MCF 10A (cell line): ENCODE measurements at regions not wholly inside any gene's neighbourhood (a gene's known extent, or its start where the extent isn't known, plus 50 kb on each side); places are given as distances from the start of the nearest gene placed in this dataset.

Experiments used
- BruUV-seq: library from RNA; stranded (reverse); fragments of 400-500 nt; replicated peaks from 2 replicates; lab custom pipeline; 2021; lab: Mats Ljungman, UMichigan
- CTCF ChIA-PET: fragments of 300-600 bp; sonication (Branson Sonifier 250); formaldehyde crosslinking; extraction: SDS; loops from one replicate; lab custom pipeline; 2021; ENCODE audit warnings: antibody characterized with exemption, inconsistent platforms; lab: Yijun Ruan, JAX
- POLR2A ChIA-PET: fragments of 300-600, 350-650 bp; sonication (Branson Sonifier 250); formaldehyde crosslinking; extraction: SDS; loops from one replicate; lab custom pipeline; 2020; ENCODE audit warnings: antibody characterized with exemption, inconsistent platforms; lab: Yijun Ruan, JAX
- DNase-seq: peaks from one replicate; pipeline ENCODE4 v3.0.0-alpha.2; 2018; ENCODE audit not compliant: unreplicated experiment
- H3K27ac Mint-ChIP-seq: one replicate; pipeline ENCODE4 v1.8.0; 2022; ENCODE audit warnings: mild to moderate bottlenecking, low read depth, mixed read lengths; ENCODE audit not compliant: unreplicated experiment
- H3K27me3 Mint-ChIP-seq: one replicate; pipeline ENCODE4 v1.8.0; 2022; ENCODE audit warnings: mixed read lengths; ENCODE audit not compliant: insufficient read depth, unreplicated experiment
- H3K36me3 Mint-ChIP-seq: one replicate; pipeline ENCODE4 v1.8.0; 2022; ENCODE audit warnings: mild to moderate bottlenecking, moderate library complexity, mixed read lengths; ENCODE audit not compliant: insufficient read depth, unreplicated experiment
- H3K4me1 Mint-ChIP-seq: one replicate; pipeline ENCODE4 v1.8.0; 2022; ENCODE audit warnings: mixed read lengths; ENCODE audit not compliant: insufficient read depth, unreplicated experiment
- H3K4me3 Mint-ChIP-seq: one replicate; pipeline ENCODE4 v1.8.0; 2022; ENCODE audit warnings: mild to moderate bottlenecking, moderate library complexity, mixed read lengths; ENCODE audit not compliant: unreplicated experiment
- H3K9me3 Mint-ChIP-seq: one replicate; pipeline ENCODE4 v1.8.0; 2022; ENCODE audit warnings: mixed read lengths; ENCODE audit not compliant: unreplicated experiment
- intact Hi-C: fragments of 100-400 bp; cut with micrococcal nuclease; formaldehyde crosslinking; loops from 2 replicates; pipeline ENCODE4 v1.14.1; 2022
- TF ChIP-seq, protein P1 (sequence below): fragments of 200-600 bp; IDR thresholded peaks from one replicate; pipeline ENCODE4 v1.8.0; 2022; ENCODE audit warnings: antibody characterized with exemption, mild to moderate bottlenecking; ENCODE audit not compliant: unreplicated experiment

DNA sequence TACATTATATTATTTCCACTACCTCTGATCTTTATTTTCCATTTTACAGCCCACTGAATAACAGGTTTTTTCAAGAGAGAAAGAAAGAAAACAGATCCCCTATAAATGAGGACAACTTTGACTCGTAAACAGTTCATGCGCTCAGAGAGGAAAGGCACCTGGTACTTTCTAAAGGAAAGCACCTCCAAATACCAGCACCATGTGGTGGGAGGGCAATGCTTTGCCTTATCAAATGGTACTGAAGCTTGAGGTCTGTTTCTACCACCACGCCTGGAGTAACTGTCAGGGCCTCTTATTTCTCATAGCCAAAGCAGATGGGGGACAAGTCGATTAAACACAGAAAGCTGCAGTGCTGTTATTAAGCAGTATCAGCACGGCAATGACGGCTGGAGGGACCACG, 510.3 kb upstream of the ZFHX3 start:
- Mint-ChIP-seq H3K27me3 (peaks cover 60% of the 10 kb centered on the region), H3K27ac (no peak overlapping the region), H3K4me3 (no peak overlapping the region), H3K36me3 (no peaks in the 10 kb centered on the region), H3K9me3 (no peaks in the 10 kb centered on the region), H3K4me1 (no peaks in the 10 kb centered on the region)
- no TSS peak for BruUV-seq
- ChIA-PET POLR2A (no interaction called here), CTCF (interaction anchor here (0.9 kb wide), 1 partner anchor 8 kb away, joined by 3 read pairs; no protein-coding TSS in a partner anchor)
- no peak for DNase-seq
- TF ChIP-seq, protein P1, sequence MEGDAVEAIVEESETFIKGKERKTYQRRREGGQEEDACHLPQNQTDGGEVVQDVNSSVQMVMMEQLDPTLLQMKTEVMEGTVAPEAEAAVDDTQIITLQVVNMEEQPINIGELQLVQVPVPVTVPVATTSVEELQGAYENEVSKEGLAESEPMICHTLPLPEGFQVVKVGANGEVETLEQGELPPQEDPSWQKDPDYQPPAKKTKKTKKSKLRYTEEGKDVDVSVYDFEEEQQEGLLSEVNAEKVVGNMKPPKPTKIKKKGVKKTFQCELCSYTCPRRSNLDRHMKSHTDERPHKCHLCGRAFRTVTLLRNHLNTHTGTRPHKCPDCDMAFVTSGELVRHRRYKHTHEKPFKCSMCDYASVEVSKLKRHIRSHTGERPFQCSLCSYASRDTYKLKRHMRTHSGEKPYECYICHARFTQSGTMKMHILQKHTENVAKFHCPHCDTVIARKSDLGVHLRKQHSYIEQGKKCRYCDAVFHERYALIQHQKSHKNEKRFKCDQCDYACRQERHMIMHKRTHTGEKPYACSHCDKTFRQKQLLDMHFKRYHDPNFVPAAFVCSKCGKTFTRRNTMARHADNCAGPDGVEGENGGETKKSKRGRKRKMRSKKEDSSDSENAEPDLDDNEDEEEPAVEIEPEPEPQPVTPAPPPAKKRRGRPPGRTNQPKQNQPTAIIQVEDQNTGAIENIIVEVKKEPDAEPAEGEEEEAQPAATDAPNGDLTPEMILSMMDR = no peak
- intact Hi-C loops = no loop called here

DNA sequence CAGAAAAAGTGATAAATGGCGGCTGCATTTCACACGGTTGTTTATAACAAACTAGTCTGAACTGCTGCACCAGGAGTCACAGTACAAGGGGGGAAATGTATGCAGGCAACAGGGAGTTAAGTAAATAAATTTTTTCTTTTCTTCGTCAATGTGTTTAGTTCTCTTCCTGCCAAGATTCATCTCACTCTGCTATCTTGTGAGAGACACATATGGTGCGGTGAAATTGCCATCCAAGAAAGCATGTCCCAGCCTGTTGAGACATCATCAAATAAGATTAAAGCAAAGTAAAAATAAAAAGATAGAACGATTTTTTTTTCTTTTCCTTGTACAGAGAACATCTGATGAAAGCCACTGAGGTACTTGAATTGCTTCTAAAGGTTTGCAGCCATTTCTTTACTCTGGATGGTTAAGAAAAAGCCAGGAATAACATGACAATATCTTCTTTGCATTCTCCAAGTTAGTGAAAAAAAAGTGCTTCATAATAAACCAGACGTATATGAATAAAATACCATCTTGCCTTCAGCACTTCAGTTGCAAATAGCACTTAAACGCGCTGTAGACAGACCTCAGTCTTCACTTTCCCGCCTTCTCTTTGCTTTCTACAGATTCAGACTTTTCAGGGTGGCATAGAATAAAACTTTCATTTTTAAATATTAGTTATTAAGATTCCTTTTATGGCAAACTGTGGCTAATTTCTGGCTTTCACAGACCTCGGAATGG, 506.2 kb upstream of the ZFHX3 start:
- no peaks in the 10 kb centered on the region for H3K4me1 Mint-ChIP-seq
- H3K27me3 Mint-ChIP-seq = peaks cover 67% of the 10 kb centered on the region
- H3K4me3 Mint-ChIP-seq = no peak overlapping the region
- ChIA-PET CTCF (no interaction called here), POLR2A (no interaction called here)
- H3K27ac Mint-ChIP-seq = no peak overlapping the region
- TF ChIP-seq, protein P1 = no peak
- BruUV-seq = no TSS peak
- intact Hi-C loops = no loop called here
- H3K36me3 Mint-ChIP-seq = no peaks in the 10 kb centered on the region
- no peak for DNase-seq
- no peaks in the 10 kb centered on the region for H3K9me3 Mint-ChIP-seq

DNA sequence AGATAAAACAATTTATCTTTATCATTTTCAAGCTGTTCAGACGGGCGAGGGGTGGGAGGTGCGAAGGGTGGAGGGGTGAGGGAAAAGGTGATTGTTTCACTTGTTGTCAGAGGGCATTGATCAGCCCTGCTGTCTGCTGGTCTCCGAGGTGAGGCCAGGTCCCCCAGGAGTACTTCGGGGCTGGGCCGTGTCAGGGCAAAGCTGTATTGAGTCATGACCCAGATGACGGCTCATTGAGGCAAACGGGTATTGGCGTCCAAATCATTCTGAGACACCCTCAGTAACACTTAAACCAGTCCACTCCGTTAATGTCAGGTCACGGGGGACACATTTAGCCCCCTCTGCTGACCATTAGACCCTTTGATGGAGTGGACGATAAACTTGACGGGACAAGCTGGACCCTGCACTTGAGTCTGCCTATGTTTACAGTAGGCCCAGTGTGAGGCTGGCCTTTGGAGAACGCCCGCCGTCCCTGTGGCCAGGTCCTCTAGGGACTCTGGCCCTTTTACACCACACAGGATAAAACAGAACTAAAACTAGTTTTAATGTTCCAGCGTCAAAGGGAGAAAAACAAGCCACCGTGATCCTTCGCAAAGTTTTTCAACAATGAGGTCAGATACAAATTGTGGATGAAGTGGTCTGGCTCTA, 502.2 kb upstream of the ZFHX3 start:
- Mint-ChIP-seq H3K9me3 (no peaks in the 10 kb centered on the region), H3K27ac (no peak overlapping the region), H3K36me3 (no peaks in the 10 kb centered on the region), H3K4me3 (no peak overlapping the region), H3K27me3 (peaks cover 94% of the 10 kb centered on the region), H3K4me1 (no peaks in the 10 kb centered on the region)
- no TSS peak for BruUV-seq
- CTCF ChIA-PET = interaction anchor here (0.6 kb wide), 1 partner anchor 1264 kb away, joined by 5 read pairs; no protein-coding TSS in a partner anchor
- no peak for DNase-seq
- intact Hi-C loops = no loop called here
- POLR2A ChIA-PET = no interaction called here
- TF ChIP-seq, protein P1 = no peak

DNA sequence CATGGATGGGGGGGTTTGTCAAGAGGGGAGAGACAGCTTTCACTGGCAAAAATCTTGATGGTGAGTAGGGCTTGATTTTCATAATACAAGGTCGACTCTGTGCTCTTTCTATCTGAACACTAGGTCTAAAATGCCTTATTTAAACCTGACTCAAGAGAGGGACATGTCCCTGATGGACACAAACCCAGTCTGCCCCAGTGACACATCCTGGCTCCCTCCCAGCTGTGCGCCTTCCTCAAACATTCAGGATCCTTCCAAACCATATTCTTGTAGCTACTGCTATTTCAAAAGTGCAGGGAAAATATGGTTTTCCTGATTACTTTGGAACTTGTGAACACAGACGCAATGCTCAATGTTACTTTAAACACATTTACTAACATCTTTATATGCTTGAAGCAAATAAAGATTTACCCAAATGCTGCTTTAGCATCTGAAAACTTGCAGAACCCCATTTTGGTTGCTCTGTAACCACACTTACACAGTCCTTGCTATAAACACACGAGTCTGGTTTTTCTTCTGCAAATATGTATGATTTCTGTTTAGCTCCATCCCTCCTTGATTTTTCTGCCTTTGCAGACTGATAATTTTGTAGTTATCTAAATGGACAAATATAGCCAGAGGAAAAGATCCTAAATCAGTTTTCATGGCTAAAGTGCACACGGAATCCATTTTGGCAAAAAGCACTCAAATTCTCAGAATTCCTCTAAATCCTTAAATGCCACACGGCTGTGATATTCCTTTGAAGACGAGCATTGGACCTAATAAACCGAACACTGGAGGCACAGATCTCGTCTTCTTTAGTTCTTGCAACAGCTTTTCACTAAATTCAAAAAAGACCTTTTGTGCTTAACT, 499.9 kb upstream of the ZFHX3 start:
- TF ChIP-seq, protein P1 = no peak
- peaks cover 94% of the 10 kb centered on the region for H3K27me3 Mint-ChIP-seq
- DNase-seq = no peak
- intact Hi-C loops = no loop called here
- no peak overlapping the region for H3K4me3 Mint-ChIP-seq
- BruUV-seq = no TSS peak
- H3K27ac Mint-ChIP-seq = no peak overlapping the region
- POLR2A ChIA-PET = interaction anchor here (0.6 kb wide), 1 partner anchor 337 kb away, joined by 3 read pairs; no protein-coding TSS in a partner anchor
- H3K9me3 Mint-ChIP-seq = no peaks in the 10 kb centered on the region
- no peaks in the 10 kb centered on the region for H3K36me3 Mint-ChIP-seq
- CTCF ChIA-PET = interaction anchor here (0.6 to 0.7 kb wide), 2 partner anchors 428 to 609 kb away, joined by 3 read pairs; no protein-coding TSS in a partner anchor
- H3K4me1 Mint-ChIP-seq = no peaks in the 10 kb centered on the region
